ENCODE measurements at regions not wholly inside any gene's neighbourhood (a gene's known extent, or its start where the extent isn't known, plus 50 kb on each side); places are given as distances from the start of the nearest gene placed in this dataset.

- ChIA-PET CTCF (no interaction called here), POLR2A (no interaction called here)
- TF ChIP-seq SUZ12 (IDR thresholded peaks at IDR 0.05) (no peak), FOXM1 (IDR thresholded peaks at IDR 0.05; ENCODE audit: borderline replicate concordance) (no peak)
- DNase-seq (ENCODE audit: extremely low spot score), result no peak
These were observed 168.3 kb upstream of the SYT1 start for GRCh38 chr12:78696267-78696666.

DNA sequence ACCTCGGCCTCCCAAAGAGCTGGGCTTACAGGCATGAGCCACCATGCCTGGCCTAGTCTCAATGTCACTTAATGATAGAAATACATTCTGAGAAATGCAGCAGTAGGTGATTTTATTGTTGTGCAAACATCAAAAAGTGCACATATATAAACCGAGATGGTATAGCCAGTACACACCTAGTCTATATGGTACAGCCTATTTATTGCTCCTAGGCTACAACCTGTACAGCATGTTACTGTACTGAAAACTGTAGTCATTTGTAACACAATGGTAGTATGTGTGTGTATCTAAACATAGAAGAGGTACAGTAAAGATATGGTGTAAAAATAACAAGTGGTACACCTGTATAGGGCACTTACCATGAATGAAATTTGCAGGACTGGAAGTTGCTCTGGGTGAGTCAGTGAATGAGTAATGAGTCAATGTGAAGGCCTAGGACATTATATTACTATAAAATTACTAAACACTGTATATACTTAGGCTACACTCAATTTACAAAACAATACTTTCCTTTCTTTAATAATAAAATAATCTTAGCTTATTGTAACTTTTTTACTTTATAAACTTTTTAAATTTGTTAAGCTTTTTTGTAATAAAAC lies 166.7 kb upstream of the SYT1 start:
- DNase-seq (ENCODE audit: extremely low spot score), result no peak
- ChIA-PET CTCF (no interaction called here), POLR2A (no interaction called here)
- no peak for TF ChIP-seq NFRKB (IDR thresholded peaks at IDR 0.05)
- no peak for TF ChIP-seq BHLHE40 (IDR thresholded peaks at IDR 0.05; ENCODE audit: borderline replicate concordance)
- TF ChIP-seq ARNT (IDR thresholded peaks at IDR 0.05), result no peak
- TF ChIP-seq PKNOX1 (IDR thresholded peaks at IDR 0.05), result no peak
- TF ChIP-seq ELF4 (IDR thresholded peaks at IDR 0.05), result no peak
- no peak for TF ChIP-seq ZNF384 (IDR thresholded peaks at IDR 0.05)
- no peak for TF ChIP-seq L3MBTL2 (conservative IDR thresholded peaks at IDR 0.05)
- no peak for TF ChIP-seq TARDBP (IDR thresholded peaks at IDR 0.05)
- no peak for TF ChIP-seq SP1 (IDR thresholded peaks at IDR 0.05)
- TF ChIP-seq HDGF (IDR thresholded peaks at IDR 0.05; ENCODE audit: borderline replicate concordance), result no peak
- no peak for TF ChIP-seq FOXM1 (IDR thresholded peaks at IDR 0.05; ENCODE audit: borderline replicate concordance)
- TF ChIP-seq FOXA1 (IDR thresholded peaks at IDR 0.05), result no peak
- no peak for TF ChIP-seq LEF1 (IDR thresholded peaks at IDR 0.05; ENCODE audit: borderline replicate concordance)
- no peak for TF ChIP-seq FOXK2 (IDR thresholded peaks at IDR 0.05)
- no peak for TF ChIP-seq CTBP1 (IDR thresholded peaks at IDR 0.05; ENCODE audit: borderline replicate concordance)
- no peak for TF ChIP-seq SUZ12 (IDR thresholded peaks at IDR 0.05)

- POLR2A ChIA-PET, result no interaction called here
- no peak for TF ChIP-seq CTBP1 (IDR thresholded peaks at IDR 0.05; ENCODE audit: borderline replicate concordance)
- no peak for TF ChIP-seq ZNF384 (IDR thresholded peaks at IDR 0.05)
- no peak for TF ChIP-seq L3MBTL2 (conservative IDR thresholded peaks at IDR 0.05)
- TF ChIP-seq ARNT (IDR thresholded peaks at IDR 0.05), result no peak
- TF ChIP-seq FOXM1 (IDR thresholded peaks at IDR 0.05; ENCODE audit: borderline replicate concordance), result no peak
- no peak for TF ChIP-seq HDGF (IDR thresholded peaks at IDR 0.05; ENCODE audit: borderline replicate concordance)
- no peak for TF ChIP-seq FOXK2 (IDR thresholded peaks at IDR 0.05)
- CTCF ChIA-PET, result no interaction called here
- DNase-seq (ENCODE audit: extremely low spot score), result no peak
These were observed 165.8 kb upstream of the SYT1 start for GRCh38 chr12:78698747-78699146.

- ChIA-PET POLR2A (no interaction called here), CTCF (no interaction called here)
- no peak for TF ChIP-seq FOXM1 (IDR thresholded peaks at IDR 0.05; ENCODE audit: borderline replicate concordance)
- no peak for TF ChIP-seq NFRKB (IDR thresholded peaks at IDR 0.05)
- no peak for TF ChIP-seq FOXK2 (IDR thresholded peaks at IDR 0.05)
- TF ChIP-seq SP1 (IDR thresholded peaks at IDR 0.05), result no peak
- no peak for TF ChIP-seq LEF1 (IDR thresholded peaks at IDR 0.05; ENCODE audit: borderline replicate concordance)
- no peak for TF ChIP-seq ARNT (IDR thresholded peaks at IDR 0.05)
- no peak for TF ChIP-seq TARDBP (IDR thresholded peaks at IDR 0.05)
- TF ChIP-seq HDGF (IDR thresholded peaks at IDR 0.05; ENCODE audit: borderline replicate concordance), result no peak
- TF ChIP-seq FOXA1 (IDR thresholded peaks at IDR 0.05), result no peak
- TF ChIP-seq BHLHE40 (IDR thresholded peaks at IDR 0.05; ENCODE audit: borderline replicate concordance), result no peak
- TF ChIP-seq CTBP1 (IDR thresholded peaks at IDR 0.05; ENCODE audit: borderline replicate concordance), result no peak
- no peak for TF ChIP-seq ELF4 (IDR thresholded peaks at IDR 0.05)
- TF ChIP-seq L3MBTL2 (conservative IDR thresholded peaks at IDR 0.05), result no peak
- no peak for TF ChIP-seq SUZ12 (IDR thresholded peaks at IDR 0.05)
- DNase-seq (ENCODE audit: extremely low spot score), result no peak
These were observed 164.0 kb upstream of the SYT1 start for GRCh38 chr12:78700565-78700964.

DNA sequence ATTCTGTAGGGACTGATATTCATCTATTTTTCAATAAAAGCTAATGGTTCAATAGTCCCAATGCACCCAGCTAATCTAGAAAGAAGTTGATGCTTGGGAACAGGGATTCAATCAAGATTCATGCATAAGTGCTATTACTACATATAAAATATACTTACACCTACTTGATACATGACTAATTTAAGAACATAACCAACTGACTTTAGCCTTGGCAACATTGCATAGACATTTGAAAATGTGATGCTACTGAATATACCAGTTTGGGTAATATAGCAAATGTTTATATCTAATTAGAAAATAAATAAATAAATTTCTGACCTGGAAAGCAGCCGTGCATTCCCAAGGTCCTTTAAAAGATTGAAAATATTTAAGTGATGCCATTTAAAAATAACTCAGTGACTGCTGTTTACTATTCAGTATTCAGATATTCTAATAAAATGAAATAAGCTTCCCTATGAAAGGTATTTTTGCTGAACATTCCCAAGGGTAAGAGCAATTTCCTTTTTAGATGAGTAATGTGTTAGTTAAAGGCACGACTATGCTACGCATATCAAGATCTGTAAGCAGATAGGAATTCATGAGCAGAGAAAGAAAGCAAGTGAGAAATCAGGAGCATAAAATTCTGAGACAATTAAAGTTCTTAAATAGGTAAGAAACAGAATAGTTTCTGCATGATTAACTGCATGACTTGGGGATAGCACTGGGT lies 160.6 kb upstream of the SYT1 start:
- ChIA-PET POLR2A (no interaction called here), CTCF (no interaction called here)
- DNase-seq (ENCODE audit: extremely low spot score), result no peak
- no peak for TF ChIP-seq L3MBTL2 (conservative IDR thresholded peaks at IDR 0.05)
- TF ChIP-seq SP1 (IDR thresholded peaks at IDR 0.05), result no peak
- TF ChIP-seq HDGF (IDR thresholded peaks at IDR 0.05; ENCODE audit: borderline replicate concordance), result no peak
- no peak for TF ChIP-seq PKNOX1 (IDR thresholded peaks at IDR 0.05)
- no peak for TF ChIP-seq FOXA1 (IDR thresholded peaks at IDR 0.05)
- TF ChIP-seq FOXM1 (IDR thresholded peaks at IDR 0.05; ENCODE audit: borderline replicate concordance), result no peak
- TF ChIP-seq TARDBP (IDR thresholded peaks at IDR 0.05), result no peak
- TF ChIP-seq NFRKB (IDR thresholded peaks at IDR 0.05), result no peak
- TF ChIP-seq ELF4 (IDR thresholded peaks at IDR 0.05), result no peak
- no peak for TF ChIP-seq LEF1 (IDR thresholded peaks at IDR 0.05; ENCODE audit: borderline replicate concordance)
- no peak for TF ChIP-seq BHLHE40 (IDR thresholded peaks at IDR 0.05; ENCODE audit: borderline replicate concordance)
- no peak for TF ChIP-seq ARNT (IDR thresholded peaks at IDR 0.05)
- TF ChIP-seq ZNF384 (IDR thresholded peaks at IDR 0.05), result no peak
- TF ChIP-seq FOXK2 (IDR thresholded peaks at IDR 0.05), result no peak
- no peak for TF ChIP-seq SUZ12 (IDR thresholded peaks at IDR 0.05)
- TF ChIP-seq CTBP1 (IDR thresholded peaks at IDR 0.05; ENCODE audit: borderline replicate concordance), result no peak

DNA sequence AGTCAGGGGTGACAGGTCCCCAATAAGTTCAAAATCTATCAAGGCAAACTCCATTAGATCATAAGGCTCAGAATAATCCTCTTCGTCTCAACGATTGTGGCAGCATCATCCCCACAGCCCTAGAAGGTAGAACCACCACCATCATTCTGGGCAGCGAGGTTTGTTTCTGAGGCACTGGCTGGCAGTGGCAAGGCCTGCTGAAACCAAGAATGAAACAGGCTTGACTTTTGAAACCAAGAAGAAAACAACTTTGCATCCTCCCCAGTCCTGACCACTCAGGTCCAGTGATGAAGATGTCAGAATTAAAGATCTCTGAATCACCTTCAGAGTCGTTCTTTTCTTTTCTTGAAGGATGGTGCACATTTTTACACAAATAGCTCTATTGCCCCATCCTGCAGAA lies 152.6 kb upstream of the SYT1 start:
- POLR2A ChIA-PET, result no interaction called here
- CTCF ChIA-PET, result no interaction called here

More for the DNA sequence above, 152.6 kb upstream of the SYT1 start:
- no peak for DNase-seq (ENCODE audit: extremely low spot score)
- no peak for TF ChIP-seq BHLHE40 (IDR thresholded peaks at IDR 0.05; ENCODE audit: borderline replicate concordance)
- TF ChIP-seq SP1 (IDR thresholded peaks at IDR 0.05), result no peak
- no peak for TF ChIP-seq ELF4 (IDR thresholded peaks at IDR 0.05)
- no peak for TF ChIP-seq TARDBP (IDR thresholded peaks at IDR 0.05)
- no peak for TF ChIP-seq LEF1 (IDR thresholded peaks at IDR 0.05; ENCODE audit: borderline replicate concordance)
- no peak for TF ChIP-seq FOXM1 (IDR thresholded peaks at IDR 0.05; ENCODE audit: borderline replicate concordance)
- TF ChIP-seq PKNOX1 (IDR thresholded peaks at IDR 0.05), result no peak

Measured in HEK293T (cell line).